Sigmoid colon (tissue), 6 donors: ENCODE measurements at regions not wholly inside any gene's neighbourhood (a gene's known extent, or its start where the extent isn't known, plus 50 kb on each side); places are given as distances from the start of the nearest gene placed in this dataset.

Experiments
- DNase-seq: peaks from one replicate; pipeline ENCODE4 v3.0.0-alpha.2; 2019
- H3K27ac ChIP-seq, 4 donors: fragments of 200-600 bp; sonication (generic); one replicate each; pipeline ENCODE4 v1.5.1; 2016 to 2019; ENCODE audit warnings: mild to moderate bottlenecking in 1 of 4
- H3K27me3 ChIP-seq, 3 donors: fragments of 200-600 bp; sonication (generic); one replicate each; pipeline ENCODE4 v1.5.1; 2019; ENCODE audit warnings: mild to moderate bottlenecking in 1 of 3
- H3K36me3 ChIP-seq, 4 donors: fragments of 200-600 bp; sonication (generic); one replicate each; pipeline ENCODE4 v1.5.1; 2016 to 2019
- H3K4me1 ChIP-seq, 4 donors: fragments of 200-600 bp; sonication (generic); one replicate each; pipeline ENCODE4 v1.5.1; 2017 to 2019
- H3K4me3 ChIP-seq, 4 donors: fragments of 200-600 bp; sonication (generic); one replicate each; pipeline ENCODE4 v1.5.1; 2017 to 2019; ENCODE audit warnings: mild to moderate bottlenecking in 2 of 4, moderate library complexity in 1 of 4
- H3K9me3 ChIP-seq, 4 donors: fragments of 200-600 bp in 3 of 4; sonication (generic) in 3 of 4; one replicate each; pipeline versions ENCODE4 v1.5.1 to v1.6.1; 2013 to 2019
- CTCF ChIP-seq, 4 experiments: fragments of 450-650 bp in 3 of 4; fragments of 200-600 bp in 1 of 4; IDR thresholded peaks; one replicate each; pipeline ENCODE4 v1.5.1; 2016 to 2019; ENCODE audit warnings: antibody characterized with exemption in 4 of 4, mild to moderate bottlenecking in 3 of 4, moderate library complexity in 2 of 4
- EP300 ChIP-seq, 4 donors: sonication (generic); formaldehyde crosslinking; IDR thresholded peaks; one replicate each; pipeline ENCODE4 v1.6.1; 2017; ENCODE audit warnings: antibody characterized with exemption in 4 of 4
- POLR2A ChIP-seq, 2 donors: fragments of 450-650 bp; IDR thresholded peaks; one replicate each; pipeline ENCODE4 v1.6.1; 2016; ENCODE audit warnings: antibody characterized with exemption in 2 of 2, mild to moderate bottlenecking in 2 of 2, moderate library complexity in 2 of 2
- POLR2AphosphoS5 ChIP-seq, 4 donors: sonication (generic); formaldehyde crosslinking; IDR thresholded peaks; one replicate each; pipeline ENCODE4 v1.6.1; 2017; ENCODE audit warnings: antibody characterized with exemption in 4 of 4
- WGBS, 2 donors: extraction: QIAGEN DNeasy Blood & Tissue Kit; methylation state at CpG; one replicate each; pipeline ENCODE4 v1.1.7; 2013; 5-methylcytosine and 5-hydroxymethylcytosine counted together
- intact Hi-C: fragments of 100-400 bp; cut with DNase I; formaldehyde crosslinking; loops from one replicate; pipeline ENCODE4 v1.15.1; 2023
- donor health status: healthy with polysubstance abuse.
- donor health status: healthy.

GRCh38 chr6:94095961-94096360, 676.6 kb upstream of the EPHA7 start:
- no peaks in the 10 kb centered on the region for H3K27me3 ChIP-seq
- H3K27ac ChIP-seq: no peak overlapping the region
- no peak overlapping the region for H3K4me3 ChIP-seq
- no peaks in the 10 kb centered on the region for H3K9me3 ChIP-seq
- 37 to 94% methylated on average over 1 of the region's 1 CpG for WGBS, 2 donors
- no peak for TF ChIP-seq CTCF (IDR thresholded peaks at IDR 0.05)
- TF ChIP-seq POLR2AphosphoS5 (IDR thresholded peaks at IDR 0.05): no peak
- TF ChIP-seq EP300 (IDR thresholded peaks at IDR 0.05): no peak
- TF ChIP-seq POLR2A (IDR thresholded peaks at IDR 0.05): no peak
- H3K36me3 ChIP-seq: no peaks in the 10 kb centered on the region
- no peak for DNase-seq
- H3K4me1 ChIP-seq: no peaks in the 10 kb centered on the region
- intact Hi-C loops: no loop called here

- TF ChIP-seq CTCF (IDR thresholded peaks at IDR 0.05): no peak
- no peak for TF ChIP-seq POLR2A (IDR thresholded peaks at IDR 0.05)
- no peak for TF ChIP-seq POLR2AphosphoS5 (IDR thresholded peaks at IDR 0.05)
- TF ChIP-seq EP300 (IDR thresholded peaks at IDR 0.05): no peak
- intact Hi-C loops: no loop called here
- no peaks in the 10 kb centered on the region for H3K9me3 ChIP-seq
These were observed 670.6 kb upstream of the EPHA7 start for GRCh38 chr6:94089941-94090340.

GRCh38 chr6:94088870-94089269, 669.5 kb upstream of the EPHA7 start:
- DNase-seq: no peak
- intact Hi-C loops: no loop called here
- H3K4me1 ChIP-seq: no peaks in the 10 kb centered on the region
- H3K4me3 ChIP-seq: no peak overlapping the region
- no peaks in the 10 kb centered on the region for H3K36me3 ChIP-seq
- no peak overlapping the region for H3K27ac ChIP-seq
- H3K9me3 ChIP-seq: no peaks in the 10 kb centered on the region
- TF ChIP-seq POLR2AphosphoS5 (IDR thresholded peaks at IDR 0.05) (no peak), CTCF (IDR thresholded peaks at IDR 0.05) (no peak), EP300 (IDR thresholded peaks at IDR 0.05) (no peak)
- no peaks in the 10 kb centered on the region for H3K27me3 ChIP-seq

More at GRCh38 chr6:94089941-94090340, 670.6 kb upstream of the EPHA7 start:
- Histone ChIP-seq H3K4me3 (no peak overlapping the region), H3K36me3 (no peaks in the 10 kb centered on the region), H3K4me1 (no peaks in the 10 kb centered on the region), H3K27ac (no peak overlapping the region), H3K27me3 (no peaks in the 10 kb centered on the region)
- no peak for DNase-seq
- WGBS, 2 donors: 63 to 73% methylated on average over 4 of the region's 4 CpGs

GRCh38 chr6:94074764-94075163, 655.4 kb upstream of the EPHA7 start:
- Histone ChIP-seq H3K4me1 (no peaks in the 10 kb centered on the region), H3K36me3 (no peaks in the 10 kb centered on the region), H3K27ac (no peak overlapping the region), H3K9me3 (no peaks in the 10 kb centered on the region), H3K4me3 (no peak overlapping the region), H3K27me3 (no peaks in the 10 kb centered on the region)
- DNase-seq: no peak
- TF ChIP-seq POLR2A (IDR thresholded peaks at IDR 0.05) (no peak), CTCF (IDR thresholded peaks at IDR 0.05) (no peak), POLR2AphosphoS5 (IDR thresholded peaks at IDR 0.05) (no peak), EP300 (IDR thresholded peaks at IDR 0.05) (no peak)
- intact Hi-C loops: no loop called here
- 52 to 65% methylated on average over 3 of the region's 3 CpGs for WGBS, 2 donors

- Histone ChIP-seq H3K27ac (no peak overlapping the region), H3K27me3 (no peaks in the 10 kb centered on the region), H3K4me3 (no peak overlapping the region), H3K9me3 (no peaks in the 10 kb centered on the region), H3K4me1 (no peaks in the 10 kb centered on the region), H3K36me3 (no peaks in the 10 kb centered on the region)
- intact Hi-C loops: no loop called here
- TF ChIP-seq POLR2A (IDR thresholded peaks at IDR 0.05) (no peak), CTCF (IDR thresholded peaks at IDR 0.05) (no peak), POLR2AphosphoS5 (IDR thresholded peaks at IDR 0.05) (no peak), EP300 (IDR thresholded peaks at IDR 0.05) (no peak)
- no peak for DNase-seq
- 16 to 23% methylated on average over 1 of the region's 1 CpG for WGBS, 2 donors
These were observed 652.5 kb upstream of the EPHA7 start for GRCh38 chr6:94071835-94072234.
